ENCODE measurements at regions not wholly inside any gene's neighbourhood (a gene's known extent, or its start where the extent isn't known, plus 50 kb on each side); places are given as distances from the start of the nearest gene placed in this dataset.

- H3K36me3 ChIP-seq, result no peaks in the 10 kb centered on the region
- no peak overlapping the region for H3K4me3 ChIP-seq
- no peak for TF ChIP-seq POLR2A (IDR thresholded peaks at IDR 0.05)
- TF ChIP-seq, protein P1, sequence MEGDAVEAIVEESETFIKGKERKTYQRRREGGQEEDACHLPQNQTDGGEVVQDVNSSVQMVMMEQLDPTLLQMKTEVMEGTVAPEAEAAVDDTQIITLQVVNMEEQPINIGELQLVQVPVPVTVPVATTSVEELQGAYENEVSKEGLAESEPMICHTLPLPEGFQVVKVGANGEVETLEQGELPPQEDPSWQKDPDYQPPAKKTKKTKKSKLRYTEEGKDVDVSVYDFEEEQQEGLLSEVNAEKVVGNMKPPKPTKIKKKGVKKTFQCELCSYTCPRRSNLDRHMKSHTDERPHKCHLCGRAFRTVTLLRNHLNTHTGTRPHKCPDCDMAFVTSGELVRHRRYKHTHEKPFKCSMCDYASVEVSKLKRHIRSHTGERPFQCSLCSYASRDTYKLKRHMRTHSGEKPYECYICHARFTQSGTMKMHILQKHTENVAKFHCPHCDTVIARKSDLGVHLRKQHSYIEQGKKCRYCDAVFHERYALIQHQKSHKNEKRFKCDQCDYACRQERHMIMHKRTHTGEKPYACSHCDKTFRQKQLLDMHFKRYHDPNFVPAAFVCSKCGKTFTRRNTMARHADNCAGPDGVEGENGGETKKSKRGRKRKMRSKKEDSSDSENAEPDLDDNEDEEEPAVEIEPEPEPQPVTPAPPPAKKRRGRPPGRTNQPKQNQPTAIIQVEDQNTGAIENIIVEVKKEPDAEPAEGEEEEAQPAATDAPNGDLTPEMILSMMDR (IDR thresholded peaks at IDR 0.05), result no peak
- ATAC-seq, result no peak
- intact Hi-C loops (cut with DNase I), result no loop called here
- no peaks in the 10 kb centered on the region for H3K4me1 ChIP-seq
- 53 to 61% (median 58%) methylated on average over 3 of the region's 3 CpGs for WGBS, 4 donors
- H3K27me3 ChIP-seq, result no peaks in the 10 kb centered on the region
- no peaks in the 10 kb centered on the region for H3K9me3 ChIP-seq
- DNase-seq, result no peak
- H3K27ac ChIP-seq, result no peak overlapping the region
Measured at GRCh38 chr1:101382135-101382534, 145.3 kb downstream of the S1PR1 start.

GRCh38 chr1:101388904-101389546 lies 152.2 kb downstream of the S1PR1 start:
- no peaks in the 10 kb centered on the region for H3K4me1 ChIP-seq
- H3K4me3 ChIP-seq, result no peak overlapping the region
- ATAC-seq (no peak), DNase-seq (no peak)
- H3K36me3 ChIP-seq, result no peaks in the 10 kb centered on the region
- TF ChIP-seq, protein P1 (IDR thresholded peaks at IDR 0.05), result no peak
- TF ChIP-seq POLR2A (IDR thresholded peaks at IDR 0.05), result no peak
- no peaks in the 10 kb centered on the region for H3K9me3 ChIP-seq
- H3K27ac ChIP-seq, result no peak overlapping the region
- no peaks in the 10 kb centered on the region for H3K27me3 ChIP-seq
- intact Hi-C loops (cut with DNase I), result no loop called here

DNA sequence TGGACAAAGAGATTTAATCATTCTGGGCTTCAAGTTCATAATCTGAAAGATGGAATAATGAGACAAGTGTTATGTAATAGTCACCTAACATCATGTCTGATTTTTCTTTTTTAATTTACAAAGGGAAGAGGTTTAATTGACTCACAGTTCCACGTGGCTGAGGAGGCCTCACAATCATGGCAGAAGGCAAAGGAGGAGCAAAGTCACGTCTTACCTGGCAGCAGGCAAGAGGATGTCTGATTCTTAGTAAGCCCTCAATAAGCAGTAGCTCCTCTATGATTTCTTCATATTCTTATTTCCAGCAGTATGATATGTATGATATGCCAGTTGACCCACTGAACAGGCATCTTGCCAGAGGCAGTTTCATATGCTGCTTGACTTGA lies 152.7 kb downstream of the S1PR1 start:
- H3K27ac ChIP-seq, result no peak overlapping the region
- no peak overlapping the region for H3K4me3 ChIP-seq
- WGBS, 4 donors, result 63 to 71% (median 66%) methylated on average over 2 of the region's 2 CpGs
- no peaks in the 10 kb centered on the region for H3K36me3 ChIP-seq
- intact Hi-C loops (cut with DNase I), result no loop called here
- H3K9me3 ChIP-seq, result no peaks in the 10 kb centered on the region
- no peak for ATAC-seq
- DNase-seq, result no peak
- TF ChIP-seq POLR2A (IDR thresholded peaks at IDR 0.05), result no peak
- TF ChIP-seq, protein P1 (IDR thresholded peaks at IDR 0.05), result no peak
- H3K4me1 ChIP-seq, result no peaks in the 10 kb centered on the region
- no peaks in the 10 kb centered on the region for H3K27me3 ChIP-seq

DNA sequence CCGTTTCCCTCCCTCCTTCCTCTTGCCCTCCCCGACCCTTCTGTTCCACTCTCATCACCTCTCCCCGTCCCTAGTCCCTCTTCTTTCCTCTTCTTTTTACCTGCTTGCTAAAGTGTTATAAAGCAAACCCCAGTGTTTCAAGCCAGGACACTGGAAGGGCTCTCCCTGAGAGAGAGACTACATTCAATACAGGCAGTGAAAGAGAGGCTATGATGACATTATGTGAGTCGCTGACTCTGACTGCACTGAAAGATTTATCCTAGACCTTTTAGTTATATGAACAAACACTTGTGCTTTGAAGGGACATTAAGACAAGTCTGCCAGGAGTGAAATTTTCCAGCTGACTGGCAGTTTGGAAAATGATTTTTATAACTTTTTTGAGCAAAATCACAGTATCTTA lies 155.7 kb downstream of the S1PR1 start:
- Histone ChIP-seq H3K36me3 (no peaks in the 10 kb centered on the region), H3K27ac (no peak overlapping the region), H3K4me1 (no peaks in the 10 kb centered on the region), H3K9me3 (no peaks in the 10 kb centered on the region), H3K27me3 (peaks cover 0 to 8% (median 0%) of the 10 kb centered on the region in 9 donors), H3K4me3 (no peak overlapping the region)
- 66 to 74% (median 70%) methylated on average over 4 of the region's 4 CpGs for WGBS, 4 donors
- TF ChIP-seq POLR2A (IDR thresholded peaks at IDR 0.05), result no peak
- TF ChIP-seq, protein P1 (IDR thresholded peaks at IDR 0.05), result no peak
- DNase-seq (no peak), ATAC-seq (no peak)
- intact Hi-C loops (cut with DNase I), result no loop called here

Measured in heart left ventricle (tissue), 16 donors.